ENCODE measurements at regions not wholly inside any gene's neighbourhood (a gene's known extent, or its start where the extent isn't known, plus 50 kb on each side); places are given as distances from the start of the nearest gene placed in this dataset.

DNA sequence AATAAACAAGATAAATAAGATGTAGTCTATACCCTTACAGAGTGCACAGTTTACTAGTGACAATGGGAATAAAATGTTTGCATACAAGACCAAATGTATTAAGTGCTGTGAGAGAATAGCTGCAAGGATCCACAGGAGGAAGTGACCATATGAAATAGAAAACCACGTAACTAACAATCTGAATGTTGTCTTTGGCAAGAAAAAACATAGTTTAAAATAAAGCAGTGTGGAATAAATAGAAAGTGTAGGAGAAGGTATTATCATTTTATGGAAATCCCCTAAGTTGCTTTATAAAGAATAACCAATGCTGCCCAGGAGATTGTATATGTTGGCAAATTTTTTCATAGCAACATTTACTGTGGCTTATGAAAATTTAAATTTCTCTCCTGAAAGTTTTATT is 116.1 kb downstream of the PCDH7 start:
- DNase-seq (ENCODE audit: low spot score) = no peak
- TF ChIP-seq, protein P1, sequence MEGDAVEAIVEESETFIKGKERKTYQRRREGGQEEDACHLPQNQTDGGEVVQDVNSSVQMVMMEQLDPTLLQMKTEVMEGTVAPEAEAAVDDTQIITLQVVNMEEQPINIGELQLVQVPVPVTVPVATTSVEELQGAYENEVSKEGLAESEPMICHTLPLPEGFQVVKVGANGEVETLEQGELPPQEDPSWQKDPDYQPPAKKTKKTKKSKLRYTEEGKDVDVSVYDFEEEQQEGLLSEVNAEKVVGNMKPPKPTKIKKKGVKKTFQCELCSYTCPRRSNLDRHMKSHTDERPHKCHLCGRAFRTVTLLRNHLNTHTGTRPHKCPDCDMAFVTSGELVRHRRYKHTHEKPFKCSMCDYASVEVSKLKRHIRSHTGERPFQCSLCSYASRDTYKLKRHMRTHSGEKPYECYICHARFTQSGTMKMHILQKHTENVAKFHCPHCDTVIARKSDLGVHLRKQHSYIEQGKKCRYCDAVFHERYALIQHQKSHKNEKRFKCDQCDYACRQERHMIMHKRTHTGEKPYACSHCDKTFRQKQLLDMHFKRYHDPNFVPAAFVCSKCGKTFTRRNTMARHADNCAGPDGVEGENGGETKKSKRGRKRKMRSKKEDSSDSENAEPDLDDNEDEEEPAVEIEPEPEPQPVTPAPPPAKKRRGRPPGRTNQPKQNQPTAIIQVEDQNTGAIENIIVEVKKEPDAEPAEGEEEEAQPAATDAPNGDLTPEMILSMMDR (IDR thresholded peaks at IDR 0.05) = no peak
- no peak for ATAC-seq (ENCODE audit: low FRiP score)

DNA sequence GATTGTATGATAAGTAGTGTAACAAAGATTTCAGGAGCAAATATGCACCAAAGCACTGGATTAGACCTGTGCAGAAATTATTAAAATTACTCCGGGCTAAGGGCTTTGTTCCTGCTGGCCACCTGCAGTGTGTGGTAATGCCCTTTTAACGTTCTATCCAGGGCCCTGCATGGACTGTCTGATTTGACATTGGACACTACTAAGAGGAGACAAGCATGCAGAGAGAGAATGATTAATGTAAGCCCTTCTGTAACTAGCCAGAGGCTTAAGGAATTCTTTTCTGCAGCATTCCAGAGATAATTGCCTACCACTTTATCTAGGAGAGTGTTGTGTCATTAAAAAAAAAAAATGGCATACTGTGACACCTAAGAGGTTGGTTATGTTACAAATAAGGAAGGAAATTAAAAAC is 117.0 kb downstream of the PCDH7 start:
- TF ChIP-seq, protein P1 (IDR thresholded peaks at IDR 0.05) = no peak
- DNase-seq (ENCODE audit: low spot score) (no peak), ATAC-seq (ENCODE audit: low FRiP score) (no peak)

DNA sequence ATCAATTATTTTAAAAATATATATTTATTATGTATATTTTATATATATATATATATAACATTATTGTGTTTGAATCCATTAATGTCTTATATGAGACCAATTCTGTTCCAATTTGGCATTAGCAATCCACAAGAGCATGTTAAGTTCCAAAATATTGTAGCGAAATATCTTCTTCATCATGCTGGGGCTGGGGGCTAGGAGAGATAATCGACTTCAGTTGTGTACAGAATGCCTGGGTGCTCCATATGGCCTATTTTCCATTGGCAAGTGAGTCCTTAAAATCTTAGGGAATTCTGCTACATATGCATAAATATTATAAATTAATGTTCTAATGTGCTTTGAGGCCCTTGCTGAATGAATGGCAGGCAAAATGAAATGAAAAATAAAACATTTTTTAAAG is 117.7 kb downstream of the PCDH7 start:
- TF ChIP-seq, protein P1 (IDR thresholded peaks at IDR 0.05) = no peak
- no peak for ATAC-seq (ENCODE audit: low FRiP score)
- no peak for DNase-seq (ENCODE audit: low spot score)

DNA sequence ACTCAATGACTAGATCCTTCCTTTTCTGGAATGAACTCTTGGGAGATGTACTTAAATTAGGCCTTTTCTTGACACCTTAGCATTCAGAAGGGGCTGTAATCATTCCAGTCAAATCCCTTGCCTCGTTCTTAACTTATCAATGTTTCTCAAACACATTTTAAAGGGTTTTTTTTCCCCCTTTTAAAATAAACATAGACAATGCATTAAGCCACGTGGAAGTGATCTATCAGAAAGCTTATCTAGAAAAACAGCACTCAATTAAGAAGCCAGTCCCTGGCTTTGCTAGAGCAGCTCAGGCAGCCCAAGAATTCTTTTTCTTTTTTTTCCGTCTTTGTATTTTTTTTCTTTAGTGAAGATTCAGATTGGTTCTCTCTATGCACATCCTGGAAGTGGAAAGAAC is 118.2 kb downstream of the PCDH7 start:
- TF ChIP-seq, protein P1 (IDR thresholded peaks at IDR 0.05) = no peak
- no peak for DNase-seq (ENCODE audit: low spot score)
- no peak for ATAC-seq (ENCODE audit: low FRiP score)

DNA sequence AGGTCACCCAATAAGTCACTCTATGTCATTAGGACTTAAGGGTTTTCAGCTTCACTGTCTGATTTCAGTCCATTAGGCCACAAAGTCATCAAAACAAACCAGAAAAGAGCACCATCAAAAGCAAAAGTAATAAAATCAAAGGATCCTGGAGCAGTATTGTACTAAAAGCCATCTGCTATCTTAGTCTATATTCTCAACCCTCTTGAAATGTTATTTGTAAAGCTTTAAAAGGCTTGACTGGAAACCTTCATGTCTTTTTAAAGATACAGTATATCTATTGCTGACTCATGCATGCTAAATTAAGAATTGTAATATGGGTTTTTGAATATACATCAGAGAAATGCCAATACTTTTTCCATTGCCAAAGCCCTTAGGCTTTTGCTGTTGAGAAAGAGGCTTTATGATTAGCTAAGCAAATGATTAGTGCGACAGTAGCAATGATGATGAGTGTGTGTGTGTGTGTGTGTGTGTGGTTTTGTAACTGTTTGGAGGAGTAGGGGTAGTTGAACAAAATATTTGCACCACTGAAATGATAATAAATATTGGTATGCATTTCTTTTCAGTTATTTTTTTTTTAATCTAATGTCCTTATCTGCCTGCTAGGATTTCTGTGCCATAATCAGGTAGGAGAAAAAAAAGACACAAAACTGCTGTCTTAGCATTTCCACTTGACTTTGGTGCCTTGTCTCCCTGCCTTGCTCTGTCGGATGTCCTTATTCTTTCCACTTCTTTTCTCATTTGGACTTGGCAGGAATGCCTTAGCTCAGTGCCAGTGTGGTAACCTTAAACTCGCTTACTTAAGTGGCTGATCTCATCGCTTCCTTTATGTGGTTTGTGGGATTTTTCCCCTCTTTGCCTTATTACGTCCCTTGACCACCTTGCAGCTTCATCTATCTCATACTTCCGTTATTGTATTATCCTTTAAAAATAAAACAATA is 119.7 kb downstream of the PCDH7 start:
- no peak for DNase-seq (ENCODE audit: low spot score)
- no peak for ATAC-seq (ENCODE audit: low FRiP score)
- TF ChIP-seq, protein P1 (IDR thresholded peaks at IDR 0.05) = no peak

DNA sequence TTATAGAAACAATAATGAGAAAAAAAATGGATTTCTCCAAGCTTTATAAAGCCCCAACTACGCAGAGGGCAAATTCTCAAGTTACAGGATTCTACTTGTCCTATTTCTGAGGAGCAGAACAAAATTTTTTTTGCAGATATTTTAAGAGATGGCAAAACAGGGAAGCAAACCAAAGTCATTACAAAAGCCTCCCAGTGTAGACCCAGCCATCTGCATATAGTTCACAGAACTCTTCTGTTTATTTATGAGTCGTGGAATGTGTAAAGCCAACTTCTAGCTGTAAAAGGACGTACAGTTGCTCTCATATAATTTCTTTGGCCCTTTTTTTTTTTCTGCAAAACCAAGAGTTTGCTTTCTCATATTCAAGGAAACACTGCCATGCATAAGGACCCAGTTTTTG is 120.4 kb downstream of the PCDH7 start:
- DNase-seq (ENCODE audit: low spot score) = no peak
- ATAC-seq (ENCODE audit: low FRiP score) = no peak
- TF ChIP-seq, protein P1 (IDR thresholded peaks at IDR 0.05) = no peak

DNA sequence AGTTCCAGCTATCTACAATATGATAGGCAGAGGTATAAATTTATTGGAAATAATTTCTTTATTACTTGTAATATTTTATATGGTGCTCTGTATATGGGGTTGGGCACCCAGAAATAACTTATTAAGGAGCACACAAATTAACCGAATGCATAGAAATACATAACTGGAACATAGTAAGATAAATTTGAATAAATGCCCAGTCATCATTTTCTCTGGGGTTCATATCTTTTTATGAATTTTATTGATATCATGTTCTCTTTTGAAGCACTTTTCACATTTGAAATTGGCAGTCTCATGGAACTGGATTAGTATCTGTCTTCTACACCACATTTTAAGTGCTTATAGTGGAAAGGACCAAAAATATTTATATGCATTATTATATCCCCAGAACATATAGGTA is 122.0 kb downstream of the PCDH7 start:
- TF ChIP-seq, protein P1 (IDR thresholded peaks at IDR 0.05) = no peak
- DNase-seq (ENCODE audit: low spot score) (no peak), ATAC-seq (ENCODE audit: low FRiP score) (no peak)

Measured in omental fat pad (tissue), 3 donors.